A549 (cell line): ENCODE measurements at regions not wholly inside any gene's neighbourhood (a gene's known extent, or its start where the extent isn't known, plus 50 kb on each side); places are given as distances from the start of the nearest gene placed in this dataset.

Experiments
- CBX8 ChIP-seq: fragments of 200-600 bp; sonication (generic); IDR thresholded peaks from 2 replicates; pipeline ENCODE4 v1.6.1; 2016
- CEBPB ChIP-seq, 2 experiments: fragments of >200 bp in 1 of 2; sonication (Bioruptor Twin) in 1 of 2; formaldehyde crosslinking in 1 of 2; IDR thresholded peaks; 2 replicates each; pipeline ENCODE4 v1.6.1; 2012 to 2016
- CHD2 ChIP-seq: fragments of 150-350 bp; IDR thresholded peaks from 2 replicates; pipeline ENCODE4 v1.6.1; 2014; ENCODE audit warnings: low read length; ENCODE audit not compliant: partially characterized antibody
- EP300 ChIP-seq, 2 experiments: fragments of >200 bp; sonication (Bioruptor Twin); formaldehyde crosslinking; IDR thresholded peaks; 2 replicates in 1 of 2; 3 replicates in 1 of 2; pipeline ENCODE4 v1.6.1; 2016 to 2017
- POLR2A ChIP-seq: IDR thresholded peaks from 2 replicates; pipeline ENCODE4 v1.6.1; 2012; ENCODE audit warnings: mild to moderate bottlenecking, low read length
- RAD21 ChIP-seq, 2 experiments: fragments of >200 bp in 1 of 2; sonication (Bioruptor Twin) in 1 of 2; formaldehyde crosslinking in 1 of 2; IDR thresholded peaks in 1 of 2; conservative IDR thresholded peaks in 1 of 2; 2 replicates in 1 of 2; 3 replicates in 1 of 2; pipeline ENCODE4 v1.6.1; 2012 to 2018; ENCODE audit warnings: inconsistent platforms in 1 of 2
- TFCP2L1 ChIP-seq: fragments of 250-450 bp; sonication (Bioruptor Pico); IDR thresholded peaks from 2 replicates; pipeline ENCODE4 v1.5.0; 2021; ENCODE audit warnings: mild to moderate bottlenecking
- TP53 ChIP-seq: fragments of 250-450 bp; sonication (Bioruptor Pico); IDR thresholded peaks from 2 replicates; pipeline ENCODE4 v1.5.0; 2021; ENCODE audit warnings: mild to moderate bottlenecking, moderate library complexity
- TF ChIP-seq, protein P1 (sequence below): fragments of 200-600 bp; sonication (generic); IDR thresholded peaks from 2 replicates; pipeline ENCODE4 v1.6.1; 2016; ENCODE audit warnings: antibody characterized with exemption, mild to moderate bottlenecking, moderate library complexity
- TF ChIP-seq, protein P2 (sequence below): fragments of >200 bp; sonication (Bioruptor Twin); formaldehyde crosslinking; IDR thresholded peaks from 3 replicates; pipeline ENCODE4 v1.5.1; 2016

DNA sequence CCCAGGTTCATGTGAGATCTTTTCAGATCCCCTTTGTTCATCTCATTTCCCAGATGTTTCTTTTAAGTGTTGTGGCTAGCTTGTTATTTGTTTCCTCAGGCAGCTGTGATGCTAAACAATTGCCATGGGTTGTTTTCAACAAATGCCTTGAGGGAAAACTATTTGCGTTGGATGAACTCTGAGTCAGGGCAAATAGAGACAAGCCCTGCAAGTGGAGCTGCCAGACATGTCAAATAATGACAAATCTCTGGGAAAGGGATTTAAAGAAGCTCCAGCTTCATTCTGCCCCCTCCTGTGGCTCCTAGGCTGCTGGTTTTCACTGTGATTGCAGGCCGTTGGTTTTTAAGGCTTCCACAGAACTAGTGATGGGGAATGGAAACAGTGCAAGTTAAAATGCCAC, 272.4 kb upstream of the SP8 start:
- TF ChIP-seq, protein P1, sequence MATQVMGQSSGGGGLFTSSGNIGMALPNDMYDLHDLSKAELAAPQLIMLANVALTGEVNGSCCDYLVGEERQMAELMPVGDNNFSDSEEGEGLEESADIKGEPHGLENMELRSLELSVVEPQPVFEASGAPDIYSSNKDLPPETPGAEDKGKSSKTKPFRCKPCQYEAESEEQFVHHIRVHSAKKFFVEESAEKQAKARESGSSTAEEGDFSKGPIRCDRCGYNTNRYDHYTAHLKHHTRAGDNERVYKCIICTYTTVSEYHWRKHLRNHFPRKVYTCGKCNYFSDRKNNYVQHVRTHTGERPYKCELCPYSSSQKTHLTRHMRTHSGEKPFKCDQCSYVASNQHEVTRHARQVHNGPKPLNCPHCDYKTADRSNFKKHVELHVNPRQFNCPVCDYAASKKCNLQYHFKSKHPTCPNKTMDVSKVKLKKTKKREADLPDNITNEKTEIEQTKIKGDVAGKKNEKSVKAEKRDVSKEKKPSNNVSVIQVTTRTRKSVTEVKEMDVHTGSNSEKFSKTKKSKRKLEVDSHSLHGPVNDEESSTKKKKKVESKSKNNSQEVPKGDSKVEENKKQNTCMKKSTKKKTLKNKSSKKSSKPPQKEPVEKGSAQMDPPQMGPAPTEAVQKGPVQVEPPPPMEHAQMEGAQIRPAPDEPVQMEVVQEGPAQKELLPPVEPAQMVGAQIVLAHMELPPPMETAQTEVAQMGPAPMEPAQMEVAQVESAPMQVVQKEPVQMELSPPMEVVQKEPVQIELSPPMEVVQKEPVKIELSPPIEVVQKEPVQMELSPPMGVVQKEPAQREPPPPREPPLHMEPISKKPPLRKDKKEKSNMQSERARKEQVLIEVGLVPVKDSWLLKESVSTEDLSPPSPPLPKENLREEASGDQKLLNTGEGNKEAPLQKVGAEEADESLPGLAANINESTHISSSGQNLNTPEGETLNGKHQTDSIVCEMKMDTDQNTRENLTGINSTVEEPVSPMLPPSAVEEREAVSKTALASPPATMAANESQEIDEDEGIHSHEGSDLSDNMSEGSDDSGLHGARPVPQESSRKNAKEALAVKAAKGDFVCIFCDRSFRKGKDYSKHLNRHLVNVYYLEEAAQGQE: no peak
- TF ChIP-seq, protein P2, sequence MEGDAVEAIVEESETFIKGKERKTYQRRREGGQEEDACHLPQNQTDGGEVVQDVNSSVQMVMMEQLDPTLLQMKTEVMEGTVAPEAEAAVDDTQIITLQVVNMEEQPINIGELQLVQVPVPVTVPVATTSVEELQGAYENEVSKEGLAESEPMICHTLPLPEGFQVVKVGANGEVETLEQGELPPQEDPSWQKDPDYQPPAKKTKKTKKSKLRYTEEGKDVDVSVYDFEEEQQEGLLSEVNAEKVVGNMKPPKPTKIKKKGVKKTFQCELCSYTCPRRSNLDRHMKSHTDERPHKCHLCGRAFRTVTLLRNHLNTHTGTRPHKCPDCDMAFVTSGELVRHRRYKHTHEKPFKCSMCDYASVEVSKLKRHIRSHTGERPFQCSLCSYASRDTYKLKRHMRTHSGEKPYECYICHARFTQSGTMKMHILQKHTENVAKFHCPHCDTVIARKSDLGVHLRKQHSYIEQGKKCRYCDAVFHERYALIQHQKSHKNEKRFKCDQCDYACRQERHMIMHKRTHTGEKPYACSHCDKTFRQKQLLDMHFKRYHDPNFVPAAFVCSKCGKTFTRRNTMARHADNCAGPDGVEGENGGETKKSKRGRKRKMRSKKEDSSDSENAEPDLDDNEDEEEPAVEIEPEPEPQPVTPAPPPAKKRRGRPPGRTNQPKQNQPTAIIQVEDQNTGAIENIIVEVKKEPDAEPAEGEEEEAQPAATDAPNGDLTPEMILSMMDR: no peak
- no peak for TF ChIP-seq EP300 (IDR thresholded peaks at IDR 0.05)
- no peak for TF ChIP-seq POLR2A
- TF ChIP-seq TFCP2L1 (CRISPR knock-in tag): no peak
- TF ChIP-seq CEBPB (IDR thresholded peaks at IDR 0.05): no peak
- TF ChIP-seq CBX8: no peak
- TF ChIP-seq CHD2: no peak
- TF ChIP-seq TP53 (CRISPR knock-in tag): no peak
- TF ChIP-seq RAD21 (conservative IDR thresholded peaks at IDR 0.05 in 1 of 2, IDR thresholded peaks at IDR 0.05 in 1 of 2): no peak
